Smooth muscle cell (in vitro differentiated cells): ENCODE measurements at regions not wholly inside any gene's neighbourhood (a gene's known extent, or its start where the extent isn't known, plus 50 kb on each side); places are given as distances from the start of the nearest gene placed in this dataset.

Source experiments
- DNase-seq: peaks from one replicate; lab custom pipeline; 2025; ENCODE audit not compliant: unreplicated experiment; lab: John Stamatoyannopoulos, UW
- H2AFZ ChIP-seq: fragments of 200-600 bp; sonication (generic); 2 replicates; pipeline ENCODE4 v1.6.0; 2016; ENCODE audit warnings: antibody characterized with exemption, low read depth, mild to moderate bottlenecking
- H3F3A ChIP-seq: fragments of 200-600 bp; sonication (generic); 2 replicates; pipeline ENCODE4 v1.6.0; 2017; ENCODE audit warnings: antibody characterized with exemption, low read depth
- H3K27ac ChIP-seq: fragments of 200-600 bp; sonication (generic); 2 replicates; pipeline ENCODE4 v1.5.1; 2016; ENCODE audit warnings: low read depth, mild to moderate bottlenecking
- H3K27me3 ChIP-seq: fragments of 200-600 bp; sonication (generic); 2 replicates; pipeline ENCODE4 v1.6.1; 2016; ENCODE audit warnings: low read depth, mild to moderate bottlenecking
- H3K36me3 ChIP-seq: fragments of 200-600 bp; sonication (generic); 2 replicates; pipeline ENCODE4 v1.5.1; 2016; ENCODE audit warnings: low read depth
- H3K4me1 ChIP-seq: fragments of 200-600 bp; sonication (generic); 2 replicates; pipeline ENCODE4 v1.5.1; 2016; ENCODE audit warnings: low read depth
- H3K4me2 ChIP-seq: fragments of 200-600 bp; sonication (generic); 2 replicates; pipeline ENCODE4 v1.6.0; 2016; ENCODE audit warnings: mild to moderate bottlenecking
- H3K4me3 ChIP-seq: fragments of 200-600 bp; sonication (generic); 2 replicates; pipeline ENCODE4 v1.5.1; 2016; ENCODE audit warnings: mild to moderate bottlenecking
- H3K79me2 ChIP-seq: fragments of 200-600 bp; sonication (generic); 2 replicates; pipeline ENCODE4 v1.6.0; 2016; ENCODE audit warnings: low read depth, mild to moderate bottlenecking
- H3K9ac ChIP-seq: fragments of 200-600 bp; sonication (generic); 2 replicates; pipeline ENCODE4 v1.6.0; 2016; ENCODE audit warnings: low read depth
- H3K9me3 ChIP-seq: fragments of 200-600 bp; sonication (generic); replicated peaks from 2 replicates; pipeline ENCODE4 v1.5.1; 2016; ENCODE audit warnings: low read depth
- H4K20me1 ChIP-seq: fragments of 200-600 bp; sonication (generic); 2 replicates; pipeline ENCODE4 v1.6.0; 2016; ENCODE audit warnings: low read depth
- CTCF ChIP-seq: fragments of 200-600 bp; sonication (generic); IDR thresholded peaks from 2 replicates; pipeline ENCODE4 v1.5.1; 2017; ENCODE audit warnings: borderline replicate concordance, mild to moderate bottlenecking, antibody characterized with exemption; ENCODE audit not compliant: insufficient read depth, poor library complexity, severe bottlenecking
- WGBS: methylation state at CpG from one replicate; pipeline ENCODE4 v1.1.7; 2016; ENCODE audit warnings: low lambda C conversion rate; 5-methylcytosine and 5-hydroxymethylcytosine counted together

GRCh38 chr4:116389139-116389538, 696.2 kb downstream of the TRAM1L1 start:
- Histone ChIP-seq H3F3A (no peaks in the 10 kb centered on the region), H4K20me1 (no peaks in the 10 kb centered on the region), H3K4me1 (no peaks in the 10 kb centered on the region), H3K9ac (no peak overlapping the region), H3K27ac (no peak overlapping the region), H3K27me3 (no peaks in the 10 kb centered on the region), H2AFZ (no peak overlapping the region), H3K9me3 (no peaks in the 10 kb centered on the region), H3K79me2 (no peaks in the 10 kb centered on the region), H3K36me3 (no peaks in the 10 kb centered on the region), H3K4me3 (no peak overlapping the region), H3K4me2 (no peak overlapping the region)
- TF ChIP-seq CTCF = no peak
- no peak for DNase-seq
- WGBS = 45% methylated on average over 2 of the region's 2 CpGs

GRCh38 chr4:116387937-116388474, 697.4 kb downstream of the TRAM1L1 start:
- H3K79me2 ChIP-seq = no peaks in the 10 kb centered on the region
- H3K27ac ChIP-seq = no peak overlapping the region
- WGBS = 45% methylated on average over 2 of the region's 2 CpGs
- H3K36me3 ChIP-seq = no peaks in the 10 kb centered on the region
- no peaks in the 10 kb centered on the region for H3K9me3 ChIP-seq
- no peaks in the 10 kb centered on the region for H3F3A ChIP-seq
- no peaks in the 10 kb centered on the region for H4K20me1 ChIP-seq
- H3K4me1 ChIP-seq = no peaks in the 10 kb centered on the region
- peak overlapping the region; percentile 30 for H3K4me2 ChIP-seq
- H3K27me3 ChIP-seq = no peaks in the 10 kb centered on the region
- no peak for DNase-seq
- H2AFZ ChIP-seq = no peak overlapping the region
- no peak overlapping the region for H3K9ac ChIP-seq
- H3K4me3 ChIP-seq = no peak overlapping the region
- TF ChIP-seq CTCF = no peak

- Histone ChIP-seq H3F3A (no peaks in the 10 kb centered on the region), H3K9me3 (no peaks in the 10 kb centered on the region), H3K36me3 (no peaks in the 10 kb centered on the region), H3K79me2 (no peaks in the 10 kb centered on the region), H3K27ac (no peak overlapping the region), H3K4me2 (no peak overlapping the region), H3K27me3 (no peaks in the 10 kb centered on the region), H3K4me1 (no peaks in the 10 kb centered on the region), H2AFZ (no peak overlapping the region), H3K9ac (no peak overlapping the region), H3K4me3 (no peak overlapping the region), H4K20me1 (no peaks in the 10 kb centered on the region)
- whole genome bisulfite sequencing = 83% methylated on average over 1 of the region's 1 CpG
- no peak for DNase-seq
- no peak for TF ChIP-seq CTCF
These were observed 698.5 kb downstream of the TRAM1L1 start for GRCh38 chr4:116386856-116387255.

- Histone ChIP-seq H3F3A (no peaks in the 10 kb centered on the region), H3K36me3 (no peaks in the 10 kb centered on the region), H3K9me3 (no peaks in the 10 kb centered on the region), H3K4me1 (no peaks in the 10 kb centered on the region), H3K9ac (no peak overlapping the region), H3K4me2 (no peak overlapping the region), H2AFZ (no peak overlapping the region), H3K27me3 (no peaks in the 10 kb centered on the region), H4K20me1 (no peaks in the 10 kb centered on the region), H3K27ac (no peak overlapping the region), H3K79me2 (no peaks in the 10 kb centered on the region), H3K4me3 (no peak overlapping the region)
- WGBS = 75% methylated on average over 6 of the region's 6 CpGs
- no peak for TF ChIP-seq CTCF
- DNase-seq = no peak
These were observed 699.8 kb downstream of the TRAM1L1 start for GRCh38 chr4:116385583-116385982.
